ENCODE measurements at regions not wholly inside any gene's neighbourhood (a gene's known extent, or its start where the extent isn't known, plus 50 kb on each side); places are given as distances from the start of the nearest gene placed in this dataset.
A peak's percentile ranks its signal among the peaks of the same experiment; 100 is the strongest.

DNA sequence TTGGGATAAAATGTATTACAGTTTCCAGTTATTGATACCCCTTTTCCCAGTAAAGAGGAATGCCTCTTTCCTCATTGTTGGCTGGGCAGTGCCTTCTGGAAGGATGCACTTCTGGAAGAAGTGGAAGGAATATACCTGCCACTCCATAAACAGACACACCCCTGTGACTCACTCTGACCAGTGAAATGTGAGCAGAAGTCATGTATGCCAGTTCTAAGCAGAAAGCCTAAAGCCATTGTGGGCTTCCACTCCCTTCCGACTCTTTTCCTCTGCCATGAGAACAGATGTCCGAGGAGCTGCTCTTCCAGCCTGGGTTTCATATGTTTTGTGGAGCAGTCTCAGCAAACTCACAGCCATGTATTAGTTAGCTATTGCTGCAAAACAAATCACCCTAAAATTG is 166.1 kb upstream of the SERP2 start:
- TF ChIP-seq, protein P1, sequence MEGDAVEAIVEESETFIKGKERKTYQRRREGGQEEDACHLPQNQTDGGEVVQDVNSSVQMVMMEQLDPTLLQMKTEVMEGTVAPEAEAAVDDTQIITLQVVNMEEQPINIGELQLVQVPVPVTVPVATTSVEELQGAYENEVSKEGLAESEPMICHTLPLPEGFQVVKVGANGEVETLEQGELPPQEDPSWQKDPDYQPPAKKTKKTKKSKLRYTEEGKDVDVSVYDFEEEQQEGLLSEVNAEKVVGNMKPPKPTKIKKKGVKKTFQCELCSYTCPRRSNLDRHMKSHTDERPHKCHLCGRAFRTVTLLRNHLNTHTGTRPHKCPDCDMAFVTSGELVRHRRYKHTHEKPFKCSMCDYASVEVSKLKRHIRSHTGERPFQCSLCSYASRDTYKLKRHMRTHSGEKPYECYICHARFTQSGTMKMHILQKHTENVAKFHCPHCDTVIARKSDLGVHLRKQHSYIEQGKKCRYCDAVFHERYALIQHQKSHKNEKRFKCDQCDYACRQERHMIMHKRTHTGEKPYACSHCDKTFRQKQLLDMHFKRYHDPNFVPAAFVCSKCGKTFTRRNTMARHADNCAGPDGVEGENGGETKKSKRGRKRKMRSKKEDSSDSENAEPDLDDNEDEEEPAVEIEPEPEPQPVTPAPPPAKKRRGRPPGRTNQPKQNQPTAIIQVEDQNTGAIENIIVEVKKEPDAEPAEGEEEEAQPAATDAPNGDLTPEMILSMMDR (conservative IDR thresholded peaks at IDR 0.05): no peak
- H3K27ac ChIP-seq: no peak overlapping the region

- TF ChIP-seq, protein P1 (conservative IDR thresholded peaks at IDR 0.05): no peak
- no peak overlapping the region for H3K27ac ChIP-seq
Measured at GRCh38 chr13:44210525-44210924, 163.1 kb upstream of the SERP2 start.

- no peak overlapping the region for H3K27ac ChIP-seq
- TF ChIP-seq, protein P1 (conservative IDR thresholded peaks at IDR 0.05): no peak
Measured at GRCh38 chr13:44211286-44211685, 162.3 kb upstream of the SERP2 start.

- TF ChIP-seq, protein P1 (conservative IDR thresholded peaks at IDR 0.05): no peak
- H3K27ac ChIP-seq: no peak overlapping the region
Measured at GRCh38 chr13:44211704-44212346, 161.8 kb upstream of the SERP2 start.

DNA sequence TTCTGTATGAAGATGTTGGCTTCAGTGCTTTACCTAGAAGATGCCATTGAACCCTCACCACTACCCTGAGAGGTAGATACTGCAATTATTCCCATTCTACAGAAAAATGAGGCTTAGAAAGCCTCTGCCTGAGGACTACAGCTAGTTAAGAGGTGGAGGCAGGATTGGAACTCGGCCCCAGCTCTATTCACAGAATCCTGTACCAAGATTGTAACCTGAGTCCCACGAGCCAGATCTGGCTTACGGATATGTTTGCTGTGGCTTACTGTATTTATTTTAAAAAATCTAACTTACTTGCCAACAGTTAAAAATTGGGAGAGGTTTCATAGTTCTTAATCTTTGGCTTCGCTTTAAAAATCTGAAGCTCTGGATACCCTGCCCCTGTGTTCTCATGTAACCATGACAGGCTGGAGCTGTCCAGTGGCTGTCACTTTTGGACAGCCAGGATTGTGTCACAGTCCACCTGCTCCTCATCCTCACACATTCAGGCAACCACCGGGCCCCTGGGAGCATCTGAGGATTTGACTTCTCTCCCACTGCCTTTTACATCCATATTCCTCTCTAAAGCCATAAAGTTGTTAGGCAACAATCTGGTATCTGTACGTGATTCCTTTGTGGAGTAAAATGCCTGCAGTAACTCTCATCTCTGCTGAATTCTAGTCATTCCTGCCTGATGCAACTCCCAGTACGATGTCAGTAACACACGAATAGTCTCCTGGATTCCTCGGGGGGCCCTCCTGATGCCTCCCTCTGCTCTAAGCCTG is 160.8 kb upstream of the SERP2 start:
- TF ChIP-seq, protein P1 (conservative IDR thresholded peaks at IDR 0.05): no peak
- no peak overlapping the region for H3K27ac ChIP-seq

DNA sequence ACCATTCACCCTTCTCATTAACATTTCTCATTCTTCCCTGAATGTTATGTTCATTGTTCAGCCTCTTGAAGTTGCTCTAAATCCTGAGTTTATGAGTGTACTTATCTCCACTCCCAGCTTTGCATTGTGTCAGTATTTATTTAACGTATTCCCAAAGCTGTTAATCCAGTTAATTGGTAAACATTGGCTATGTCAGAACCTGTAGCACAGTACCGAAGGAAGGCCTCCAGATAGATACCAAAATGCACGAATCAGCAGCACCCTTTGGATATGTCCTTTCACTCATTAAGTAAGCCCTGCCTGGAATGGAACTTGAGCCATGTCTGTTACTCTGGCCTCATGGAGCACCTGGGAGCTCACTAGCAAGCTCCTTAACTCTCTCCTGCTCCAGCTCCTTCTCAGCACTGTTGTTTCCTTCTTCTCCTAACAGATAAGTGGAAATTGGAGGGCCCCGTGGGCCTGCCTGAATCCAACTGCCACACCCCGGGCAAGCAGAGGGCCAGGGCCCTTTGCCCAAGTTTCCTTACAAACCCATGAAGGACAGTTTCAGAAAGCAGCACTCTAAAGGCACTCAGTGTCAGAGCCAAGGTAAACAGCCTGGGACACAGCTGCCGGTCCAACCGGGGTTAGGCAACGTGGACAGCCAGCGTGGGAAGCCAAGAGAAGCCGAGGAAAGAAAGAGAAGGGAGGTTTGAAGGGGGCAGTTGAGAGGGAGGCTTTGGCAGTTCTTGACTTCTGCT is 155.0 kb upstream of the SERP2 start:
- H3K27ac ChIP-seq: peak overlapping the region; percentile 93
- TF ChIP-seq, protein P1 (conservative IDR thresholded peaks at IDR 0.05): no peak

Measured in VCaP (cell line).